SK-N-SH (cell line): ENCODE measurements at regions not wholly inside any gene's neighbourhood (a gene's known extent, or its start where the extent isn't known, plus 50 kb on each side); places are given as distances from the start of the nearest gene placed in this dataset.

Experiments used
- CTCF ChIA-PET: fragments of 300-600, 350-600 bp; formaldehyde crosslinking; extraction: SDS; loops from one replicate; lab custom pipeline; 2021; lab: Yijun Ruan, JAX
- POLR2A ChIA-PET: fragments of 350-600 bp; sonication (Branson Sonifier 250); formaldehyde crosslinking; extraction: SDS; loops from one replicate; lab custom pipeline; 2020; ENCODE audit warnings: antibody characterized with exemption, inconsistent platforms; lab: Yijun Ruan, JAX
- DNase-seq: peaks from one replicate; pipeline ENCODE4 v3.0.0; 2012
- H2AFZ ChIP-seq: fragments of 200-600 bp; sonication (generic); 2 replicates; pipeline ENCODE4 v1.8.1; 2016; ENCODE audit warnings: antibody characterized with exemption, mild to moderate bottlenecking, low read depth
- H3F3A ChIP-seq: fragments of 200-600 bp; sonication (generic); replicated peaks from 2 replicates; pipeline ENCODE3; 2016; ENCODE audit warnings: antibody characterized with exemption, mild to moderate bottlenecking; ENCODE audit not compliant: insufficient read depth
- H3K27ac ChIP-seq, 2 experiments: fragments of 200-500 bp in 1 of 2; fragments of 200-600 bp in 1 of 2; sonication (Bioruptor generic) in 1 of 2; sonication (generic), shearing (Covaris generic) in 1 of 2; 2 replicates each; pipeline versions ENCODE4 v1.5.1 to v1.6.1; 2014 to 2016; ENCODE audit warnings: low read depth in 2 of 2, inconsistent platforms in 1 of 2, low read length in 1 of 2, mild to moderate bottlenecking in 1 of 2, mixed read lengths in 1 of 2
- H3K27me3 ChIP-seq: fragments of 200-600 bp; sonication (generic), shearing (Covaris generic); 2 replicates; pipeline ENCODE4 v1.6.1; 2016; ENCODE audit warnings: mixed run types; ENCODE audit not compliant: insufficient read depth
- H3K36me3 ChIP-seq, 2 experiments: fragments of 200-500 bp in 1 of 2; fragments of 200-600 bp in 1 of 2; sonication (Bioruptor generic) in 1 of 2; sonication (generic) in 1 of 2; replicated peaks in 1 of 2; 2 replicates each; pipeline versions ENCODE3 to v1.5.1; 2014 to 2016; ENCODE audit warnings: low read length in 1 of 2, mild to moderate bottlenecking in 1 of 2; ENCODE audit not compliant: insufficient read depth in 2 of 2, control insufficient read depth in 1 of 2
- H3K4me1 ChIP-seq, 2 experiments: fragments of 200-500 bp in 1 of 2; fragments of 200-600 bp in 1 of 2; sonication (Bioruptor generic) in 1 of 2; sonication (generic), shearing (Covaris generic) in 1 of 2; 2 replicates each; pipeline versions ENCODE4 v1.5.1 to v1.6.1; 2014 to 2016; ENCODE audit warnings: low read depth in 1 of 2, low read length in 1 of 2, mixed run types in 1 of 2; ENCODE audit not compliant: insufficient read depth in 2 of 2, control insufficient read depth in 1 of 2
- H3K4me2 ChIP-seq: fragments of 200-600 bp; sonication (generic), shearing (Covaris generic); 2 replicates; pipeline ENCODE4 v1.6.1; 2017; ENCODE audit warnings: mixed run types
- H3K4me3 ChIP-seq, 2 experiments: fragments of 200-500 bp in 1 of 2; fragments of 200-600 bp in 1 of 2; sonication (Bioruptor generic) in 1 of 2; sonication (generic), shearing (Covaris generic) in 1 of 2; 2 replicates each; pipeline versions ENCODE4 v1.5.1 to v1.8.1; 2014 to 2016; ENCODE audit warnings: low read depth in 2 of 2, inconsistent platforms in 1 of 2, low read length in 1 of 2, mild to moderate bottlenecking in 1 of 2, mixed read lengths in 1 of 2, moderate library complexity in 1 of 2
- H3K79me2 ChIP-seq: fragments of 200-600 bp; sonication (generic); 2 replicates; pipeline ENCODE4 v1.8.1; 2017; ENCODE audit warnings: mild to moderate bottlenecking; ENCODE audit not compliant: insufficient read depth
- H3K9ac ChIP-seq: fragments of 200-600 bp; sonication (generic); 2 replicates; pipeline ENCODE4 v1.6.1; 2017; ENCODE audit warnings: mixed run types
- H3K9me2 ChIP-seq: fragments of 200-600 bp; sonication (generic); 2 replicates; pipeline ENCODE4 v1.6.1; 2017; ENCODE audit warnings: mixed run types
- H3K9me3 ChIP-seq: fragments of 200-600 bp; sonication (generic); 2 replicates; pipeline ENCODE4 v1.6.1; 2017; ENCODE audit warnings: mixed run types, mild to moderate bottlenecking, moderate library complexity
- H4K20me1 ChIP-seq: fragments of 200-600 bp; sonication (generic); 2 replicates; pipeline ENCODE4 v1.6.1; 2017; ENCODE audit warnings: mild to moderate bottlenecking, mixed run types; ENCODE audit not compliant: insufficient read depth
- ELF1 ChIP-seq: IDR thresholded peaks from 2 replicates; pipeline ENCODE4 v1.4.0; 2012
- EZH2phosphoT487 ChIP-seq: fragments of 200-600 bp; sonication (generic); IDR thresholded peaks from 2 replicates; pipeline ENCODE4 v1.6.1; 2017; ENCODE audit warnings: low read depth, mixed run types, mild to moderate bottlenecking, antibody characterized with exemption, moderate library complexity, borderline replicate concordance
- FOXJ3 ChIP-seq: sonication (generic); formaldehyde crosslinking; IDR thresholded peaks from 2 replicates; pipeline ENCODE4 v1.5.1; 2020; ENCODE audit warnings: mild to moderate bottlenecking, missing genetic modification reagents
- GABPA ChIP-seq: IDR thresholded peaks from 2 replicates; pipeline ENCODE4 v1.4.0; 2012; ENCODE audit warnings: low read depth, mild to moderate bottlenecking
- GATA2 ChIP-seq: sonication (generic); formaldehyde crosslinking; IDR thresholded peaks from 2 replicates; pipeline ENCODE4 v1.5.0; 2020; ENCODE audit warnings: mild to moderate bottlenecking, missing genetic modification reagents
- JUND ChIP-seq: IDR thresholded peaks from 2 replicates; pipeline ENCODE4 v1.4.0; 2012
- NRF1 ChIP-seq: IDR thresholded peaks from 2 replicates; pipeline ENCODE4 v1.6.1; 2012; ENCODE audit warnings: low read depth, mild to moderate bottlenecking, low read length
- RAD21 ChIP-seq: IDR thresholded peaks from 2 replicates; pipeline ENCODE4 v1.6.1; 2012; ENCODE audit warnings: mild to moderate bottlenecking, low read length
- RFX5 ChIP-seq: IDR thresholded peaks from 2 replicates; pipeline ENCODE4 v1.6.1; 2012; ENCODE audit warnings: mild to moderate bottlenecking, improper control_type of control experiment, low read length
- TAF1 ChIP-seq: IDR thresholded peaks from 2 replicates; pipeline ENCODE4 v1.6.1; 2012; ENCODE audit warnings: low read depth, mild to moderate bottlenecking, low read length, moderate library complexity, borderline replicate concordance
- USF2 ChIP-seq: fragments of 150-350 bp; IDR thresholded peaks from 2 replicates; pipeline ENCODE4 v1.6.1; 2017; ENCODE audit warnings: antibody characterized with exemption, low read length, low read depth, borderline replicate concordance
- ZBTB33 ChIP-seq: IDR thresholded peaks from 2 replicates; pipeline ENCODE4 v1.4.0; 2012; ENCODE audit warnings: low read depth, borderline replicate concordance
- WGBS: methylation state at CpG from one replicate; pipeline ENCODE4 v1.1.6; 2017; ENCODE audit warnings: low lambda C conversion rate; 5-methylcytosine and 5-hydroxymethylcytosine counted together
- TF ChIP-seq, protein P1 (sequence below): IDR thresholded peaks from 2 replicates; pipeline ENCODE4 v1.6.1; 2012; ENCODE audit warnings: mild to moderate bottlenecking, low read depth, low read length, moderate library complexity

- peaks cover 7% of the 10 kb centered on the region for H3F3A ChIP-seq
- no peak for TF ChIP-seq RFX5
- no peak for TF ChIP-seq ELF1
- TF ChIP-seq RAD21, result no peak
- no peak for TF ChIP-seq USF2
- no peak for TF ChIP-seq JUND
- TF ChIP-seq, all 33 proteins: peak for 0
- Histone ChIP-seq H3K9ac (no peak overlapping the region), H3K9me2 (no peaks in the 10 kb centered on the region), H3K27me3 (no peaks in the 10 kb centered on the region), H2AFZ (no peak overlapping the region), H3K9me3 (no peaks in the 10 kb centered on the region), H3K27ac (no peak overlapping the region), H4K20me1 (no peaks in the 10 kb centered on the region), H3K4me3 (no peak overlapping the region), H3K4me1 (no peaks in the 10 kb centered on the region), H3K36me3 (no peaks in the 10 kb centered on the region), H3K4me2 (no peak overlapping the region), H3K79me2 (no peaks in the 10 kb centered on the region)
- 12% methylated on average over 5 of the region's 6 CpGs for WGBS
- POLR2A ChIA-PET, result no interaction called here
- CTCF ChIA-PET, result no interaction called here
- no peak for DNase-seq
These were observed 103.2 kb downstream of the TBX5 start for GRCh38 chr12:114302606-114303315.

DNA sequence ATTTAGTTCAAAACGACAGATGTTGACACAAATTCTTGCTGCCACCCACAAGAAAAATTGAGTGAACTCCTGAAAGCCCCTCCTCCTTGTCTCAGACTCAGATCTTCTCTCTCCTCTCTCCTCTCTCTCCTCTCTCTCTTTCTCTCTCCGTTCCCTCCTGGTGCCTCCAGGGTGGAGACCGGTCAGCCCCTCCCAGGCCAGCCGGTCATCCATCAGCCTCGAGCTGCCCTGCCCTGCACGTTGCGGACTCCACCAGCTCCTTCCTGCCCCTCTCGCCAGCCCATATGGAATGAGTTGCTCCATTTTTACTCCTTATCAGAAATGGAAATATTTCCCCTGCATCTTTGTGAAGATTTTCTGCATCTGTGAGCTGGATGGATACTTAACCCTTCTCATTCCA lies 103.8 kb downstream of the TBX5 start:
- Histone ChIP-seq H3K9me3 (no peaks in the 10 kb centered on the region), H4K20me1 (no peaks in the 10 kb centered on the region), H3K27me3 (no peaks in the 10 kb centered on the region), H3K4me1 (no peaks in the 10 kb centered on the region), H3K4me3 (no peak overlapping the region), H3K9me2 (no peaks in the 10 kb centered on the region), H2AFZ (no peak overlapping the region), H3K36me3 (no peaks in the 10 kb centered on the region), H3K9ac (no peak overlapping the region), H3F3A (peaks cover 7% of the 10 kb centered on the region), H3K4me2 (no peak overlapping the region), H3K79me2 (no peaks in the 10 kb centered on the region), H3K27ac (no peak overlapping the region)
- 18% methylated on average over 8 of the region's 8 CpGs for WGBS
- CTCF ChIA-PET, result no interaction called here
- DNase-seq, result no peak
- POLR2A ChIA-PET, result no interaction called here
- no peak for TF ChIP-seq FOXJ3
- no peak for TF ChIP-seq ZBTB33
- TF ChIP-seq TAF1, result no peak

GRCh38 chr12:114294303-114294685 lies 111.7 kb downstream of the TBX5 start:
- H3K27me3 ChIP-seq, result no peaks in the 10 kb centered on the region
- ChIA-PET POLR2A (no interaction called here), CTCF (no interaction called here)
- DNase-seq, result no peak
- H3K4me2 ChIP-seq, result no peak overlapping the region
- H3K9me3 ChIP-seq, result no peaks in the 10 kb centered on the region
- H3K9me2 ChIP-seq, result no peaks in the 10 kb centered on the region
- no peaks in the 10 kb centered on the region for H3F3A ChIP-seq
- no peaks in the 10 kb centered on the region for H4K20me1 ChIP-seq
- no peak overlapping the region for H2AFZ ChIP-seq
- no peak overlapping the region for H3K27ac ChIP-seq
- no peaks in the 10 kb centered on the region for H3K79me2 ChIP-seq
- no peak overlapping the region for H3K9ac ChIP-seq
- no peaks in the 10 kb centered on the region for H3K36me3 ChIP-seq
- H3K4me1 ChIP-seq, result no peaks in the 10 kb centered on the region
- no peak overlapping the region for H3K4me3 ChIP-seq
- whole genome bisulfite sequencing, result 4% methylated on average over 3 of the region's 3 CpGs
- TF ChIP-seq, protein P1, sequence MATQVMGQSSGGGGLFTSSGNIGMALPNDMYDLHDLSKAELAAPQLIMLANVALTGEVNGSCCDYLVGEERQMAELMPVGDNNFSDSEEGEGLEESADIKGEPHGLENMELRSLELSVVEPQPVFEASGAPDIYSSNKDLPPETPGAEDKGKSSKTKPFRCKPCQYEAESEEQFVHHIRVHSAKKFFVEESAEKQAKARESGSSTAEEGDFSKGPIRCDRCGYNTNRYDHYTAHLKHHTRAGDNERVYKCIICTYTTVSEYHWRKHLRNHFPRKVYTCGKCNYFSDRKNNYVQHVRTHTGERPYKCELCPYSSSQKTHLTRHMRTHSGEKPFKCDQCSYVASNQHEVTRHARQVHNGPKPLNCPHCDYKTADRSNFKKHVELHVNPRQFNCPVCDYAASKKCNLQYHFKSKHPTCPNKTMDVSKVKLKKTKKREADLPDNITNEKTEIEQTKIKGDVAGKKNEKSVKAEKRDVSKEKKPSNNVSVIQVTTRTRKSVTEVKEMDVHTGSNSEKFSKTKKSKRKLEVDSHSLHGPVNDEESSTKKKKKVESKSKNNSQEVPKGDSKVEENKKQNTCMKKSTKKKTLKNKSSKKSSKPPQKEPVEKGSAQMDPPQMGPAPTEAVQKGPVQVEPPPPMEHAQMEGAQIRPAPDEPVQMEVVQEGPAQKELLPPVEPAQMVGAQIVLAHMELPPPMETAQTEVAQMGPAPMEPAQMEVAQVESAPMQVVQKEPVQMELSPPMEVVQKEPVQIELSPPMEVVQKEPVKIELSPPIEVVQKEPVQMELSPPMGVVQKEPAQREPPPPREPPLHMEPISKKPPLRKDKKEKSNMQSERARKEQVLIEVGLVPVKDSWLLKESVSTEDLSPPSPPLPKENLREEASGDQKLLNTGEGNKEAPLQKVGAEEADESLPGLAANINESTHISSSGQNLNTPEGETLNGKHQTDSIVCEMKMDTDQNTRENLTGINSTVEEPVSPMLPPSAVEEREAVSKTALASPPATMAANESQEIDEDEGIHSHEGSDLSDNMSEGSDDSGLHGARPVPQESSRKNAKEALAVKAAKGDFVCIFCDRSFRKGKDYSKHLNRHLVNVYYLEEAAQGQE, result no peak
- TF ChIP-seq USF2 (no peak), EZH2phosphoT487 (no peak), GATA2 (CRISPR knock-in tag) (no peak), ELF1 (no peak), GABPA (no peak), NRF1 (no peak), TAF1 (no peak)
